ENCODE measurements at regions not wholly inside any gene's neighbourhood (a gene's known extent, or its start where the extent isn't known, plus 50 kb on each side); places are given as distances from the start of the nearest gene placed in this dataset.

- Histone ChIP-seq H2AFZ (ENCODE audit: low read depth) (no peak overlapping the region), H3K9ac (no peak overlapping the region), H3K9me3 (no peaks in the 10 kb centered on the region), H3K27me3 (ENCODE audit: insufficient read depth) (no peaks in the 10 kb centered on the region), H3K27ac (ENCODE audit: low read depth in 2 of 2, low read length in 1 of 2) (no peak overlapping the region), H3K79me2 (ENCODE audit: insufficient read depth) (no peaks in the 10 kb centered on the region), H3K4me3 (ENCODE audit: low read depth in 2 of 2, low read length in 1 of 2) (no peak overlapping the region), H4K20me1 (ENCODE audit: insufficient read depth) (no peaks in the 10 kb centered on the region), H3K36me3 (replicated peaks in 1 of 2; ENCODE audit: control insufficient read depth in 1 of 2, insufficient read depth in 2 of 2, low read length in 1 of 2) (no peaks in the 10 kb centered on the region), H3F3A (replicated peaks; ENCODE audit: insufficient read depth) (no peaks in the 10 kb centered on the region), H3K4me2 (no peak overlapping the region), H3K4me1 (ENCODE audit: control insufficient read depth in 1 of 2, insufficient read depth in 2 of 2, low read depth in 1 of 2, low read length in 1 of 2) (no peaks in the 10 kb centered on the region), H3K9me2 (no peaks in the 10 kb centered on the region)
- DNase-seq: no peak
- ChIA-PET POLR2A (no interaction called here), CTCF (interaction anchor here (1.0 kb wide), 1 partner anchor 7 kb away, joined by 4 read pairs; no protein-coding TSS in a partner anchor)
- WGBS (ENCODE audit: low lambda C conversion rate): 92% methylated on average over 5 of the region's 5 CpGs
- TF ChIP-seq GABPA (IDR thresholded peaks at IDR 0.05; ENCODE audit: low read depth) (no peak), TEAD4 (IDR thresholded peaks at IDR 0.05; ENCODE audit: borderline replicate concordance, insufficient read depth) (no peak), IRF3 (IDR thresholded peaks at IDR 0.05; ENCODE audit: low read depth, low read length) (no peak), USF1 (IDR thresholded peaks at IDR 0.05; ENCODE audit: borderline replicate concordance, low read depth) (no peak), EZH2phosphoT487 (IDR thresholded peaks at IDR 0.05; ENCODE audit: borderline replicate concordance, low read depth) (no peak), CHD2 (IDR thresholded peaks at IDR 0.05; ENCODE audit: low read length, partially characterized antibody) (no peak), JUND (IDR thresholded peaks at IDR 0.05) (no peak), POLR2AphosphoS5 (IDR thresholded peaks at IDR 0.05; ENCODE audit: low read depth, low read length) (no peak), RAD21 (IDR thresholded peaks at IDR 0.05; ENCODE audit: low read length) (no peak), MEF2A (IDR thresholded peaks at IDR 0.05; ENCODE audit: borderline replicate concordance, low read depth) (no peak), RXRA (IDR thresholded peaks at IDR 0.05; ENCODE audit: borderline replicate concordance, low read depth) (no peak)
- TF ChIP-seq, protein P1, sequence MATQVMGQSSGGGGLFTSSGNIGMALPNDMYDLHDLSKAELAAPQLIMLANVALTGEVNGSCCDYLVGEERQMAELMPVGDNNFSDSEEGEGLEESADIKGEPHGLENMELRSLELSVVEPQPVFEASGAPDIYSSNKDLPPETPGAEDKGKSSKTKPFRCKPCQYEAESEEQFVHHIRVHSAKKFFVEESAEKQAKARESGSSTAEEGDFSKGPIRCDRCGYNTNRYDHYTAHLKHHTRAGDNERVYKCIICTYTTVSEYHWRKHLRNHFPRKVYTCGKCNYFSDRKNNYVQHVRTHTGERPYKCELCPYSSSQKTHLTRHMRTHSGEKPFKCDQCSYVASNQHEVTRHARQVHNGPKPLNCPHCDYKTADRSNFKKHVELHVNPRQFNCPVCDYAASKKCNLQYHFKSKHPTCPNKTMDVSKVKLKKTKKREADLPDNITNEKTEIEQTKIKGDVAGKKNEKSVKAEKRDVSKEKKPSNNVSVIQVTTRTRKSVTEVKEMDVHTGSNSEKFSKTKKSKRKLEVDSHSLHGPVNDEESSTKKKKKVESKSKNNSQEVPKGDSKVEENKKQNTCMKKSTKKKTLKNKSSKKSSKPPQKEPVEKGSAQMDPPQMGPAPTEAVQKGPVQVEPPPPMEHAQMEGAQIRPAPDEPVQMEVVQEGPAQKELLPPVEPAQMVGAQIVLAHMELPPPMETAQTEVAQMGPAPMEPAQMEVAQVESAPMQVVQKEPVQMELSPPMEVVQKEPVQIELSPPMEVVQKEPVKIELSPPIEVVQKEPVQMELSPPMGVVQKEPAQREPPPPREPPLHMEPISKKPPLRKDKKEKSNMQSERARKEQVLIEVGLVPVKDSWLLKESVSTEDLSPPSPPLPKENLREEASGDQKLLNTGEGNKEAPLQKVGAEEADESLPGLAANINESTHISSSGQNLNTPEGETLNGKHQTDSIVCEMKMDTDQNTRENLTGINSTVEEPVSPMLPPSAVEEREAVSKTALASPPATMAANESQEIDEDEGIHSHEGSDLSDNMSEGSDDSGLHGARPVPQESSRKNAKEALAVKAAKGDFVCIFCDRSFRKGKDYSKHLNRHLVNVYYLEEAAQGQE (IDR thresholded peaks at IDR 0.05; ENCODE audit: low read depth, low read length): no peak
These were observed 107.5 kb upstream of the FZD10 start for GRCh38 chr12:130054803-130055202.

Data from SK-N-SH (cell line).